Neural progenitor cell (in vitro differentiated cells): ENCODE measurements at regions not wholly inside any gene's neighbourhood (a gene's known extent, or its start where the extent isn't known, plus 50 kb on each side); places are given as distances from the start of the nearest gene placed in this dataset.

ENCODE experiments used
- DNase-seq: peaks from one replicate; pipeline ENCODE4 v3.0.0-alpha.2; 2016; ENCODE audit warnings: low spot score
- H2AFZ ChIP-seq: fragments of 200-600 bp; sonication (generic); replicated peaks from 2 replicates; pipeline ENCODE4 v1.6.1; 2016; ENCODE audit warnings: antibody characterized with exemption
- H3F3A ChIP-seq: fragments of 200-600 bp; sonication (generic); 2 replicates; pipeline ENCODE4 v1.6.1; 2016; ENCODE audit warnings: antibody characterized with exemption, low read depth
- H3K27ac ChIP-seq: fragments of 200-600 bp; sonication (generic); 2 replicates; pipeline ENCODE4 v1.5.1; 2016; ENCODE audit warnings: mild to moderate bottlenecking
- H3K27me3 ChIP-seq: fragments of 200-600 bp; sonication (generic); 2 replicates; pipeline ENCODE4 v1.6.1; 2016; ENCODE audit warnings: mild to moderate bottlenecking, moderate library complexity
- H3K36me3 ChIP-seq: fragments of 200-600 bp; sonication (generic); 2 replicates; pipeline ENCODE4 v1.5.1; 2016
- H3K4me1 ChIP-seq: fragments of 200-600 bp; sonication (generic); 2 replicates; pipeline ENCODE4 v1.6.1; 2016; ENCODE audit warnings: mixed run types
- H3K4me2 ChIP-seq: fragments of 200-600 bp; sonication (generic); 2 replicates; pipeline ENCODE4 v1.6.1; 2016
- H3K4me3 ChIP-seq: fragments of 200-600 bp; sonication (generic); 2 replicates; pipeline ENCODE4 v1.5.1; 2016
- H3K79me2 ChIP-seq: fragments of 200-600 bp; sonication (generic); 2 replicates; pipeline ENCODE4 v1.6.1; 2016; ENCODE audit warnings: low read depth
- H3K9ac ChIP-seq: fragments of 200-600 bp; sonication (generic); 2 replicates; pipeline ENCODE4 v1.6.1; 2016
- H3K9me3 ChIP-seq: fragments of 200-600 bp; sonication (generic); 2 replicates; pipeline ENCODE4 v1.5.1; 2016; ENCODE audit warnings: low read depth
- H4K20me1 ChIP-seq: fragments of 200-600 bp; sonication (generic); 2 replicates; pipeline ENCODE4 v1.6.1; 2016; ENCODE audit warnings: low read depth
- H3K27ac Mint-ChIP-seq: 3 replicates; pipeline ENCODE4 v1.8.0; 2021; ENCODE audit warnings: mixed read lengths
- H3K27me3 Mint-ChIP-seq: 2 replicates; pipeline ENCODE4 v1.8.0; 2022; ENCODE audit warnings: low read depth, mild to moderate bottlenecking, inconsistent platforms, moderate library complexity, mixed read lengths; ENCODE audit not compliant: insufficient read depth
- H3K36me3 Mint-ChIP-seq: 3 replicates; pipeline ENCODE4 v1.8.0; 2021; ENCODE audit warnings: mixed read lengths
- H3K4me1 Mint-ChIP-seq: 3 replicates; pipeline ENCODE4 v1.8.0; 2021; ENCODE audit warnings: mixed read lengths
- H3K4me3 Mint-ChIP-seq: 3 replicates; pipeline ENCODE4 v1.8.0; 2021; ENCODE audit warnings: mild to moderate bottlenecking, moderate library complexity, mixed read lengths
- H3K9me3 Mint-ChIP-seq: 3 replicates; pipeline ENCODE4 v1.8.0; 2020; ENCODE audit warnings: mixed read lengths
- CTCF ChIP-seq: fragments of 200-600 bp; sonication (generic); IDR thresholded peaks from 2 replicates; pipeline ENCODE4 v1.5.1; 2017; ENCODE audit warnings: antibody characterized with exemption, mild to moderate bottlenecking
- EZH2 ChIP-seq: fragments of 200-600 bp; sonication (generic); IDR thresholded peaks from 2 replicates; pipeline ENCODE4 v1.6.1; 2017; ENCODE audit warnings: antibody characterized with exemption, mild to moderate bottlenecking, moderate library complexity
- EZH2phosphoT487 ChIP-seq: fragments of 200-600 bp; sonication (generic); IDR thresholded peaks from 2 replicates; pipeline ENCODE4 v1.6.1; 2017; ENCODE audit warnings: antibody characterized with exemption

- Histone ChIP-seq H3K9ac (no peak overlapping the region), H3K27me3 (no peaks in the 10 kb centered on the region), H4K20me1 (no peaks in the 10 kb centered on the region), H3F3A (peaks cover 34% of the 10 kb centered on the region), H3K4me1 (peaks cover 23% of the 10 kb centered on the region), H3K4me3 (no peak overlapping the region), H3K79me2 (no peaks in the 10 kb centered on the region), H3K36me3 (no peaks in the 10 kb centered on the region), H3K27ac (no peak overlapping the region), H3K4me2 (no peak overlapping the region), H2AFZ (no peak overlapping the region), H3K9me3 (no peaks in the 10 kb centered on the region)
- TF ChIP-seq EZH2phosphoT487 (no peak), EZH2 (no peak), CTCF (no peak)
- H3K27me3 Mint-ChIP-seq, result peaks cover 18% of the 10 kb centered on the region
- DNase-seq, result no peak
- H3K36me3 Mint-ChIP-seq, result no peaks in the 10 kb centered on the region
- peaks cover 19% of the 10 kb centered on the region for H3K9me3 Mint-ChIP-seq
- H3K4me3 Mint-ChIP-seq, result no peak overlapping the region
- peaks cover 32% of the 10 kb centered on the region for H3K4me1 Mint-ChIP-seq
- peak overlapping the region; percentile 22 for H3K27ac Mint-ChIP-seq
These were observed 112.2 kb downstream of the ZFP36L2 start for GRCh38 chr2:43114210-43114609.

- Histone ChIP-seq H3K4me1 (peaks cover 38% of the 10 kb centered on the region), H4K20me1 (no peaks in the 10 kb centered on the region), H3K36me3 (no peaks in the 10 kb centered on the region), H3F3A (peaks cover 34% of the 10 kb centered on the region), H3K4me2 (no peak overlapping the region), H3K9ac (no peak overlapping the region), H3K4me3 (no peak overlapping the region), H3K79me2 (no peaks in the 10 kb centered on the region), H3K27ac (no peak overlapping the region), H3K27me3 (no peaks in the 10 kb centered on the region), H2AFZ (no peak overlapping the region), H3K9me3 (no peaks in the 10 kb centered on the region)
- Mint-ChIP-seq H3K9me3 (peaks cover 8% of the 10 kb centered on the region), H3K27me3 (peaks cover 18% of the 10 kb centered on the region), H3K36me3 (no peaks in the 10 kb centered on the region), H3K4me3 (peak overlapping the region; percentile 41), H3K4me1 (peaks cover 42% of the 10 kb centered on the region), H3K27ac (peak overlapping the region; percentile 86)
- TF ChIP-seq EZH2phosphoT487 (no peak), EZH2 (no peak), CTCF (no peak)
- DNase-seq, result no peak
These were observed 114.4 kb downstream of the ZFP36L2 start for GRCh38 chr2:43111788-43112554.

- H3K4me2 ChIP-seq, result no peak overlapping the region
- no peaks in the 10 kb centered on the region for H3K9me3 ChIP-seq
- H3K36me3 ChIP-seq, result no peaks in the 10 kb centered on the region
- H3K27ac ChIP-seq, result no peak overlapping the region
- H3K4me1 ChIP-seq, result peaks cover 49% of the 10 kb centered on the region
- Mint-ChIP-seq H3K27ac (peak overlapping the region; percentile 86), H3K27me3 (peaks cover 18% of the 10 kb centered on the region), H3K9me3 (peaks cover 7% of the 10 kb centered on the region), H3K4me3 (peak overlapping the region; percentile 18), H3K36me3 (no peaks in the 10 kb centered on the region), H3K4me1 (peaks cover 51% of the 10 kb centered on the region)
- H2AFZ ChIP-seq, result no peak overlapping the region
- TF ChIP-seq EZH2phosphoT487 (no peak), EZH2 (no peak), CTCF (no peak)
- H3K4me3 ChIP-seq, result no peak overlapping the region
- no peaks in the 10 kb centered on the region for H3K79me2 ChIP-seq
- H3K9ac ChIP-seq, result no peak overlapping the region
- peak; percentile 55 for DNase-seq
- H3K27me3 ChIP-seq, result no peaks in the 10 kb centered on the region
- no peaks in the 10 kb centered on the region for H4K20me1 ChIP-seq
- peaks cover 38% of the 10 kb centered on the region for H3F3A ChIP-seq
These were observed 115.9 kb downstream of the ZFP36L2 start for GRCh38 chr2:43110442-43110871.
